HCT116 (cell line): ENCODE measurements at regions not wholly inside any gene's neighbourhood (a gene's known extent, or its start where the extent isn't known, plus 50 kb on each side); places are given as distances from the start of the nearest gene placed in this dataset.

Experiments
- ATAC-seq: fragments of 200-7000 bp; cut with Tn5 transposase; 2 replicates; pipeline ENCODE4 v1.9.1; 2020; ENCODE audit warnings: mild to moderate bottlenecking, moderate library complexity
- BruUV-seq: library from RNA; stranded (reverse); fragments of 400-500 nt; replicated peaks from 2 replicates; lab custom pipeline; 2021; lab: Mats Ljungman, UMichigan
- CTCF ChIA-PET: fragments of 300-600 bp; sonication (Branson Sonifier 250); formaldehyde crosslinking; loops from one replicate; lab custom pipeline; 2021; ENCODE audit warnings: antibody characterized with exemption; lab: Charles Lee
- POLR2A ChIA-PET: fragments of 300-600, 350-600 bp; sonication (Branson Sonifier 250); formaldehyde crosslinking; loops from one replicate; lab custom pipeline; 2021; ENCODE audit warnings: antibody characterized with exemption; lab: Charles Lee
- RAD21 ChIA-PET, 2 experiments: fragments of 300-600 bp; sonication (Branson Sonifier 250); formaldehyde crosslinking; loops; one replicate each; lab custom pipeline; 2023; ENCODE audit warnings: low total read pairs in 2 of 2; ENCODE audit not compliant: uncharacterized antibody in 2 of 2, unreplicated experiment in 2 of 2, low non-redundant PET in 1 of 2; lab: Charles Lee
- DNase-seq: peaks from one replicate; pipeline ENCODE4 v3.0.0-alpha.2; 2010; ENCODE audit warnings: low read depth, low spot score
- H2AFZ ChIP-seq: fragments of 200-600 bp; shearing (Covaris generic), sonication (generic); 2 replicates; pipeline ENCODE4 v1.6.1; 2017; ENCODE audit warnings: low read depth, mixed run types, mixed read lengths, antibody characterized with exemption, low read length; ENCODE audit not compliant: poor library complexity, severe bottlenecking
- H3K27ac ChIP-seq: 2 replicates; pipeline ENCODE4 v1.5.1; 2012; ENCODE audit warnings: low read depth, low read length
- H3K27me3 ChIP-seq: fragments of 200-600 bp; sonication (generic); 2 replicates; pipeline ENCODE4 v1.6.1; 2016; ENCODE audit warnings: mixed run types, low read length, mixed read lengths; ENCODE audit not compliant: insufficient read depth
- H3K36me3 ChIP-seq, 2 experiments: fragments of 200-500 bp in 1 of 2; fragments of 200-600 bp in 1 of 2; sonication (Bioruptor generic) in 1 of 2; sonication (generic) in 1 of 2; 2 replicates each; pipeline versions ENCODE4 v1.5.1 to v1.6.1; 2014 to 2016; ENCODE audit warnings: low read length in 2 of 2, inconsistent platforms in 1 of 2, mixed read lengths in 1 of 2, mixed run types in 1 of 2; ENCODE audit not compliant: insufficient read depth in 2 of 2, control insufficient read depth in 1 of 2
- H3K4me1 ChIP-seq, 2 experiments: fragments of 200-600 bp in 1 of 2; sonication (generic) in 1 of 2; 2 replicates each; pipeline versions ENCODE4 v1.5.1 to v1.6.1; 2012 to 2017; ENCODE audit warnings: low read length in 2 of 2, inconsistent platforms in 1 of 2, mild to moderate bottlenecking in 1 of 2, mixed read lengths in 1 of 2, mixed run types in 1 of 2, moderate library complexity in 1 of 2; ENCODE audit not compliant: insufficient read depth in 2 of 2, control insufficient read depth in 1 of 2
- H3K4me2 ChIP-seq: fragments of 200-600 bp; sonication (generic); 2 replicates; pipeline ENCODE4 v1.6.1; 2017; ENCODE audit warnings: mixed run types, low read length, mixed read lengths
- H3K4me3 ChIP-seq, 2 experiments: fragments of 200-600 bp in 1 of 2; sonication (generic) in 1 of 2; replicated peaks in 1 of 2; 2 replicates each; pipeline ENCODE4 v1.5.1; 2011 to 2016; ENCODE audit warnings: low read length in 2 of 2, control low read depth in 1 of 2, low read depth in 1 of 2, mild to moderate bottlenecking in 1 of 2, mixed read lengths in 1 of 2, mixed run types in 1 of 2
- H3K79me2 ChIP-seq: fragments of 200-600 bp; sonication (generic); 2 replicates; pipeline ENCODE4 v1.6.1; 2017; ENCODE audit warnings: mild to moderate bottlenecking, mixed run types, low read length, moderate library complexity, mixed read lengths; ENCODE audit not compliant: insufficient read depth
- H3K9ac ChIP-seq: fragments of 200-600 bp; sonication (generic); 2 replicates; pipeline ENCODE4 v1.6.1; 2016; ENCODE audit warnings: low read length, mixed read lengths
- H3K9me2 ChIP-seq: fragments of 200-600 bp; sonication (generic), shearing (Covaris generic); 2 replicates; pipeline ENCODE4 v1.6.1; 2017; ENCODE audit warnings: mixed run types, mild to moderate bottlenecking, moderate library complexity; ENCODE audit not compliant: insufficient read depth
- H3K9me3 ChIP-seq, 2 experiments: fragments of 200-500 bp in 1 of 2; fragments of 200-600 bp in 1 of 2; sonication (Bioruptor generic) in 1 of 2; sonication (generic) in 1 of 2; 2 replicates each; pipeline ENCODE4 v1.6.1; 2014 to 2017; ENCODE audit warnings: low read length in 2 of 2, mixed read lengths in 2 of 2, inconsistent platforms in 1 of 2, low read depth in 1 of 2, mild to moderate bottlenecking in 1 of 2, mixed run types in 1 of 2, moderate library complexity in 1 of 2; ENCODE audit not compliant: control insufficient read depth in 1 of 2, insufficient read depth in 1 of 2
- H4K20me1 ChIP-seq: fragments of 200-600 bp; sonication (generic), shearing (Covaris generic); 2 replicates; pipeline ENCODE4 v1.6.1; 2017; ENCODE audit warnings: mixed run types, mild to moderate bottlenecking, moderate library complexity; ENCODE audit not compliant: insufficient read depth
- ATF3 ChIP-seq: IDR thresholded peaks from 2 replicates; pipeline ENCODE4 v1.6.1; 2012
- CBX3 ChIP-seq: IDR thresholded peaks from 2 replicates; pipeline ENCODE4 v1.6.1; 2012; ENCODE audit warnings: low read depth
- CTCF ChIP-seq, 3 experiments: fragments of 200-600 bp in 1 of 3; sonication (generic) in 1 of 3; IDR thresholded peaks in 2 of 3; conservative IDR thresholded peaks in 1 of 3; 2 replicates each; pipeline ENCODE4 v1.5.1; 2012 to 2017; ENCODE audit warnings: low read depth in 2 of 3, low read length in 2 of 3, antibody characterized with exemption in 1 of 3, borderline replicate concordance in 1 of 3, control low read depth in 1 of 3, mild to moderate bottlenecking in 1 of 3, mixed read lengths in 1 of 3, mixed run types in 1 of 3, moderate library complexity in 1 of 3; ENCODE audit not compliant: insufficient read depth in 1 of 3
- EZH2phosphoT487 ChIP-seq: fragments of 200-600 bp; IDR thresholded peaks from 2 replicates; pipeline ENCODE4 v1.6.1; 2018; ENCODE audit warnings: antibody characterized with exemption, borderline replicate concordance
- JUND ChIP-seq: IDR thresholded peaks from 2 replicates; pipeline ENCODE4 v1.6.1; 2012
- POLR2AphosphoS5 ChIP-seq: IDR thresholded peaks from 2 replicates; pipeline ENCODE4 v1.6.1; 2011; ENCODE audit warnings: mild to moderate bottlenecking, low read depth, low read length, moderate library complexity
- RAD21 ChIP-seq: IDR thresholded peaks from 2 replicates; pipeline ENCODE4 v1.6.1; 2012; ENCODE audit warnings: low read depth, mild to moderate bottlenecking
- SIN3A ChIP-seq: IDR thresholded peaks from 2 replicates; pipeline ENCODE4 v1.6.1; 2012; ENCODE audit warnings: low read depth
- SP1 ChIP-seq: IDR thresholded peaks from 2 replicates; pipeline ENCODE4 v1.6.1; 2012; ENCODE audit warnings: low read depth
- SRF ChIP-seq: IDR thresholded peaks from 2 replicates; pipeline ENCODE4 v1.6.1; 2012; ENCODE audit warnings: low read depth
- ZBTB33 ChIP-seq: IDR thresholded peaks from 2 replicates; pipeline ENCODE4 v1.6.1; 2011; ENCODE audit warnings: mild to moderate bottlenecking, low read length, moderate library complexity; ENCODE audit not compliant: insufficient replicate concordance; ENCODE audit errors: extremely low read depth
- ZFX ChIP-seq: fragments of 450-650 bp; IDR thresholded peaks from 2 replicates; pipeline ENCODE4 v1.6.1; 2017
- intact Hi-C: fragments of 100-400 bp; cut with micrococcal nuclease; formaldehyde crosslinking; loops from 2 replicates; pipeline ENCODE4 v1.10.0; 2022

GRCh38 chr4:28686618-28687017, 1826.0 kb downstream of the STIM2 start:
- Histone ChIP-seq H3K27ac (no peak overlapping the region), H3K9ac (no peak overlapping the region), H2AFZ (peak overlapping the region; percentile 27), H4K20me1 (no peaks in the 10 kb centered on the region), H3K4me2 (no peak overlapping the region), H3K9me2 (no peaks in the 10 kb centered on the region), H3K36me3 (no peaks in the 10 kb centered on the region), H3K79me2 (no peaks in the 10 kb centered on the region), H3K4me3 (no peak overlapping the region), H3K4me1 (no peaks in the 10 kb centered on the region), H3K27me3 (no peaks in the 10 kb centered on the region), H3K9me3 (no peaks in the 10 kb centered on the region)
- RAD21 ChIA-PET: no interaction called here
- peak; percentile 58 for DNase-seq
- POLR2A ChIA-PET: interaction anchor here (0.6 kb wide), 1 partner anchor 792 kb away, joined by 3 read pairs; no protein-coding TSS in a partner anchor
- no TSS peak for BruUV-seq
- peak; percentile 100 for ATAC-seq
- intact Hi-C loops: no loop called here
- CTCF ChIA-PET: interaction anchor here (0.8 to 1.7 kb wide), 9 partner anchors 9 to 639 kb away, joined by 3 to 7 read pairs (median 4); no protein-coding TSS in a partner anchor
- peak; percentile 31 to 82 (median 78); a peak in 5 of 6 replicates for TF ChIP-seq CTCF (IDR thresholded peaks at IDR 0.05 in 2 of 3, conservative IDR thresholded peaks at IDR 0.05 in 1 of 3; ENCODE audit: borderline replicate concordance in 1 of 3, insufficient read depth in 1 of 3, low read depth in 2 of 3, low read length in 2 of 3)
- peak; percentile 65 for TF ChIP-seq RAD21
- no peak for TF ChIP-seq SIN3A
- peak; percentile 57; the same call in 1 of the 2 replicates for TF ChIP-seq CBX3

- intact Hi-C loops: no loop called here
Measured at GRCh38 chr4:28690890-28691289, 1830.2 kb downstream of the STIM2 start.

More at GRCh38 chr4:28690890-28691289, 1830.2 kb downstream of the STIM2 start:
- Histone ChIP-seq H3K27me3 (no peaks in the 10 kb centered on the region), H3K4me2 (no peak overlapping the region), H3K79me2 (no peaks in the 10 kb centered on the region), H3K9me2 (no peaks in the 10 kb centered on the region), H3K9ac (no peak overlapping the region), H3K4me1 (no peaks in the 10 kb centered on the region), H3K9me3 (no peaks in the 10 kb centered on the region), H3K27ac (no peak overlapping the region), H4K20me1 (no peaks in the 10 kb centered on the region), H3K4me3 (no peak overlapping the region), H2AFZ (no peak overlapping the region), H3K36me3 (no peaks in the 10 kb centered on the region)
- TF ChIP-seq POLR2AphosphoS5: no peak
- TF ChIP-seq JUND: no peak
- no peak for TF ChIP-seq ZFX
- no peak for TF ChIP-seq CBX3
- TF ChIP-seq SP1: no peak
- no peak for TF ChIP-seq EZH2phosphoT487
- TF ChIP-seq SRF: no peak
- TF ChIP-seq ATF3: no peak
- TF ChIP-seq ZBTB33: no peak
- no peak for DNase-seq
- CTCF ChIA-PET: no interaction called here
- no peak for ATAC-seq
- POLR2A ChIA-PET: no interaction called here
- BruUV-seq: no TSS peak
- RAD21 ChIA-PET: no interaction called here
